B cell (primary cell): ENCODE measurements at regions not wholly inside any gene's neighbourhood (a gene's known extent, or its start where the extent isn't known, plus 50 kb on each side); places are given as distances from the start of the nearest gene placed in this dataset.

ENCODE experiments used
- ATAC-seq: fragments of 200-7000 bp; cut with Tn5 transposase; one replicate; pipeline ENCODE4 v1.10.0; 2021; ENCODE audit warnings: low read depth, mild to moderate bottlenecking, moderate number of reproducible peaks, moderate library complexity
- CTCF ChIA-PET: fragments of 350-600 bp; sonication (Branson Sonifier 250); formaldehyde crosslinking; loops from one replicate; lab custom pipeline; 2021; ENCODE audit warnings: antibody characterized with exemption, inconsistent platforms; lab: Charles Lee
- POLR2A ChIA-PET: fragments of 350-600 bp; sonication (Branson Sonifier 250); formaldehyde crosslinking; loops from one replicate; lab custom pipeline; 2021; ENCODE audit warnings: antibody characterized with exemption; lab: Charles Lee
- DNase-seq: peaks from one replicate; pipeline ENCODE4 v3.0.0; 2013
- H2AFZ ChIP-seq: 2 replicates; pipeline ENCODE4 v1.6.1; 2012; ENCODE audit warnings: mild to moderate bottlenecking, low read depth, low read length; ENCODE audit not compliant: insufficient read depth, poor library complexity, severe bottlenecking
- H3K27ac ChIP-seq, 2 donors: 1 replicate in 1 of 2; 2 replicates in 1 of 2; pipeline ENCODE4 v1.5.1; 2012 to 2013; ENCODE audit warnings: low read length in 2 of 2, mild to moderate bottlenecking in 2 of 2, moderate library complexity in 1 of 2
- H3K27me3 ChIP-seq, 4 experiments: fragments of 200-600 bp in 1 of 4; sonication (generic) in 1 of 4; replicated peaks in 1 of 4; 1 replicate in 2 of 4; 2 replicates in 2 of 4; pipeline versions ENCODE4 v1.6.1 to v1.7.0; 2013 to 2016; ENCODE audit warnings: low read length in 3 of 4, mild to moderate bottlenecking in 2 of 4, mixed read lengths in 1 of 4, moderate library complexity in 1 of 4; ENCODE audit not compliant: insufficient read depth in 4 of 4, control insufficient read depth in 3 of 4; ENCODE audit errors: control extremely low read depth in 1 of 4
- H3K36me3 ChIP-seq, 2 experiments: replicated peaks in 1 of 2; 1 replicate in 1 of 2; 2 replicates in 1 of 2; pipeline versions ENCODE4 v1.6.1 to v1.7.1; 2013; ENCODE audit warnings: low read length in 1 of 2; ENCODE audit not compliant: insufficient read depth in 2 of 2, control insufficient read depth in 1 of 2; ENCODE audit errors: control extremely low read depth in 1 of 2, extremely low read depth in 1 of 2
- H3K4me1 ChIP-seq, 2 donors: fragments of 200-600 bp in 1 of 2; sonication (generic) in 1 of 2; 1 replicate in 1 of 2; 2 replicates in 1 of 2; pipeline versions ENCODE4 v1.5.1 to v1.6.1; 2013 to 2017; ENCODE audit warnings: low read length in 2 of 2; ENCODE audit not compliant: control insufficient read depth in 2 of 2, insufficient read depth in 2 of 2
- H3K4me2 ChIP-seq: replicated peaks from 2 replicates; pipeline ENCODE3; 2012; ENCODE audit warnings: mild to moderate bottlenecking, low read depth, low read length; ENCODE audit not compliant: poor library complexity, severe bottlenecking
- H3K4me3 ChIP-seq, 5 experiments: fragments of 200-600 bp in 1 of 5; sonication (generic) in 1 of 5; 1 replicate in 3 of 5; 2 replicates in 2 of 5; pipeline versions ENCODE4 v1.5.1 to v1.7.0; 2011 to 2016; ENCODE audit warnings: low read length in 4 of 5, mild to moderate bottlenecking in 4 of 5, low read depth in 2 of 5, control low read depth in 1 of 5, moderate library complexity in 1 of 5; ENCODE audit not compliant: insufficient read depth in 1 of 5; ENCODE audit errors: control extremely low read depth in 1 of 5, extremely low read depth in 1 of 5
- H3K79me2 ChIP-seq: fragments of 200-600 bp; sonication (generic); one replicate; pipeline ENCODE4 v1.6.0; 2016; ENCODE audit warnings: low read length; ENCODE audit not compliant: control insufficient read depth, insufficient read depth
- H3K9ac ChIP-seq: fragments of 200-600 bp; sonication (generic); 2 replicates; pipeline ENCODE4 v1.6.1; 2017; ENCODE audit warnings: mild to moderate bottlenecking, low read length, moderate library complexity
- H3K9me3 ChIP-seq, 3 donors: one replicate each; pipeline versions ENCODE4 v1.6.1 to v1.7.1; 2013; ENCODE audit warnings: low read length in 2 of 3; ENCODE audit not compliant: control insufficient read depth in 2 of 3, insufficient read depth in 1 of 3; ENCODE audit errors: control extremely low read depth in 1 of 3
- H4K20me1 ChIP-seq: 2 replicates; pipeline ENCODE4 v1.6.0; 2012; ENCODE audit warnings: mild to moderate bottlenecking, low read length; ENCODE audit not compliant: insufficient read depth, control insufficient read depth, poor library complexity, severe bottlenecking
- H3K27ac Mint-ChIP-seq: one replicate; pipeline ENCODE4 v1.8.0; 2021; ENCODE audit warnings: mixed read lengths
- H3K27me3 Mint-ChIP-seq: one replicate; pipeline ENCODE4 v1.8.0; 2021; ENCODE audit warnings: mixed read lengths
- H3K4me1 Mint-ChIP-seq: one replicate; pipeline ENCODE4 v1.8.0; 2021; ENCODE audit warnings: mixed read lengths
- H3K4me3 Mint-ChIP-seq: one replicate; pipeline ENCODE4 v1.8.0; 2021; ENCODE audit warnings: mixed read lengths
- H3K9me3 Mint-ChIP-seq: one replicate; pipeline ENCODE4 v1.8.0; 2022; ENCODE audit warnings: mixed read lengths; ENCODE audit not compliant: insufficient read depth
- CTCF ChIP-seq: fragments of 200-600 bp; IDR thresholded peaks from one replicate; pipeline ENCODE4 v1.8.0; 2022; ENCODE audit warnings: antibody characterized with exemption, mild to moderate bottlenecking
- EZH2 ChIP-seq: IDR thresholded peaks from 2 replicates; pipeline ENCODE4 v1.6.1; 2012; ENCODE audit warnings: borderline replicate concordance, low read depth, mild to moderate bottlenecking, moderate library complexity, low read length; ENCODE audit not compliant: insufficient read depth, poor library complexity, severe bottlenecking
- WGBS: methylation state at CpG from one replicate; pipeline ENCODE4 v1.1.5; 2013; ENCODE audit warnings: missing lambda C conversion rate; ENCODE audit not compliant: insufficient coverage; 5-methylcytosine and 5-hydroxymethylcytosine counted together
- intact Hi-C: fragments of 100-400 bp; cut with micrococcal nuclease; formaldehyde crosslinking; loops from one replicate; pipeline ENCODE4 v1.10.0; 2022

GRCh38 chr15:94848054-94848453 is 616.7 kb downstream of the MCTP2 start:
- Histone ChIP-seq H3K79me2 (no peaks in the 10 kb centered on the region), H3K36me3 (no peaks in the 10 kb centered on the region), H3K27ac (no peak overlapping the region), H3K9me3 (no peaks in the 10 kb centered on the region), H3K4me2 (no peak overlapping the region), H3K4me3 (no peak overlapping the region), H2AFZ (no peak overlapping the region), H4K20me1 (no peaks in the 10 kb centered on the region), H3K27me3 (peaks cover 0 to 12% (median 3%) of the 10 kb centered on the region in 4 experiments), H3K9ac (no peak overlapping the region), H3K4me1 (no peaks in the 10 kb centered on the region)
- 100% methylated on average over 1 of the region's 5 CpGs for WGBS
- intact Hi-C loops, result no loop called here
- peaks cover 5% of the 10 kb centered on the region for H3K9me3 Mint-ChIP-seq
- ATAC-seq (no peak), DNase-seq (no peak)
- POLR2A ChIA-PET, result no interaction called here
- CTCF ChIA-PET, result no interaction called here
- H3K4me1 Mint-ChIP-seq, result no peaks in the 10 kb centered on the region
- TF ChIP-seq EZH2, result no peak
- TF ChIP-seq CTCF, result no peak
- no peak overlapping the region for H3K4me3 Mint-ChIP-seq
- no peak overlapping the region for H3K27ac Mint-ChIP-seq
- H3K27me3 Mint-ChIP-seq, result peaks cover 26% of the 10 kb centered on the region

DNA sequence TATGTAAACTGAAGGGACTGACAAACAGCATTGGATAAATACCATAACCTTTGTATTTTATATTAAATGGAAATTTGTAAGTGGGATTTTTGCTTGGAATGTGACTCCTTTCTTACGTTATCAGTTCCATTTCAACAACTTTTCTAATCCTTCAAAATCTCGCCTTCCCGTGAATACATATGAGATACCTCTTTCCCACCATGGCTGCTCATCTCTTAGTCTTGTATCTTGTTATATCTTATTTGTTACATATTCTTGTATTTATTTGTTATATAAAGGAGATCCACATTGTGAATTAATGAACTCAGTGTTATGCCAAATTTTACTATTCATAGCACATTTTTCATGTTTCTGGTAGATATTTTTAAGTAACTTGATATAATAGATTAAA is 623.7 kb downstream of the MCTP2 start:
- Histone ChIP-seq H3K27ac (no peak overlapping the region), H3K4me1 (no peaks in the 10 kb centered on the region), H4K20me1 (no peaks in the 10 kb centered on the region), H3K4me3 (no peak overlapping the region), H2AFZ (no peak overlapping the region), H3K36me3 (no peaks in the 10 kb centered on the region), H3K4me2 (no peak overlapping the region), H3K9ac (no peak overlapping the region), H3K9me3 (peaks cover 0 to 21% (median 0%) of the 10 kb centered on the region in 3 donors), H3K79me2 (no peaks in the 10 kb centered on the region), H3K27me3 (no peaks in the 10 kb centered on the region)
- no peaks in the 10 kb centered on the region for H3K27me3 Mint-ChIP-seq
- no peak overlapping the region for H3K27ac Mint-ChIP-seq
- DNase-seq (no peak), ATAC-seq (no peak)
- peaks cover 2% of the 10 kb centered on the region for H3K9me3 Mint-ChIP-seq
- ChIA-PET POLR2A (no interaction called here), CTCF (no interaction called here)
- no CpG with 5 or more reads among the region's 3 CpGs for WGBS
- intact Hi-C loops, result no loop called here
- TF ChIP-seq EZH2, result no peak
- TF ChIP-seq CTCF, result no peak
- H3K4me1 Mint-ChIP-seq, result no peaks in the 10 kb centered on the region
- no peak overlapping the region for H3K4me3 Mint-ChIP-seq
